Vagina (tissue), 2 donors: ENCODE measurements at regions not wholly inside any gene's neighbourhood (a gene's known extent, or its start where the extent isn't known, plus 50 kb on each side); places are given as distances from the start of the nearest gene placed in this dataset.
A peak's percentile ranks its signal among the peaks of the same experiment; 100 is the strongest.

Experiments used
- DNase-seq, 2 donors: peaks; one replicate each; pipeline ENCODE4 v3.0.0-alpha.2; 2017; ENCODE audit errors: extremely low spot score in 2 of 2
- H3K27ac ChIP-seq: fragments of 200-600 bp; sonication (generic); one replicate; pipeline ENCODE4 v1.5.1; 2019
- H3K27me3 ChIP-seq: fragments of 200-600 bp; sonication (generic); one replicate; pipeline ENCODE4 v1.5.1; 2019
- H3K36me3 ChIP-seq, 2 donors: fragments of 200-600 bp; sonication (generic); one replicate each; pipeline ENCODE4 v1.5.1; 2017 to 2019
- H3K4me1 ChIP-seq: fragments of 200-600 bp; sonication (generic); one replicate; pipeline ENCODE4 v1.5.1; 2019
- H3K4me3 ChIP-seq, 2 donors: fragments of 200-600 bp; sonication (generic); 1 replicate in 1 of 2; 2 replicates in 1 of 2; pipeline ENCODE4 v1.5.1; 2016 to 2019
- H3K9me3 ChIP-seq: fragments of 200-600 bp; sonication (generic); one replicate; pipeline ENCODE4 v1.5.1; 2019
- CTCF ChIP-seq, 3 experiments: fragments of 450-650 bp in 2 of 3; fragments of 200-600 bp in 1 of 3; sonication (generic) in 1 of 3; IDR thresholded peaks; one replicate each; pipeline ENCODE4 v1.5.1; 2017 to 2019; ENCODE audit warnings: antibody characterized with exemption in 3 of 3, mild to moderate bottlenecking in 2 of 3, moderate library complexity in 2 of 3
- POLR2A ChIP-seq, 2 donors: fragments of 450-650 bp; IDR thresholded peaks; one replicate each; pipeline ENCODE4 v1.6.1; 2017; ENCODE audit warnings: antibody characterized with exemption in 2 of 2, mild to moderate bottlenecking in 2 of 2, moderate library complexity in 2 of 2
- POLR2AphosphoS5 ChIP-seq, 2 donors: sonication (generic); formaldehyde crosslinking; IDR thresholded peaks; one replicate each; pipeline ENCODE4 v1.9.0; 2017; ENCODE audit warnings: antibody characterized with exemption in 2 of 2, mild to moderate bottlenecking in 2 of 2, low read depth in 1 of 2; ENCODE audit not compliant: insufficient read depth in 1 of 2
- intact Hi-C: fragments of 100-400 bp; cut with DNase I; formaldehyde crosslinking; loops from one replicate; pipeline ENCODE4 v1.15.1; 2023

- TF ChIP-seq CTCF (IDR thresholded peaks at IDR 0.05) (no peak), POLR2AphosphoS5 (IDR thresholded peaks at IDR 0.05; ENCODE audit: insufficient read depth in 1 of 2, low read depth in 1 of 2) (no peak), POLR2A (IDR thresholded peaks at IDR 0.05) (no peak)
- H3K27me3 ChIP-seq = no peaks in the 10 kb centered on the region
- H3K36me3 ChIP-seq = no peaks in the 10 kb centered on the region
- no peak for DNase-seq
- H3K4me3 ChIP-seq = no peak overlapping the region
- H3K4me1 ChIP-seq = peaks cover 27% of the 10 kb centered on the region
- intact Hi-C loops = no loop called here
- H3K9me3 ChIP-seq = no peaks in the 10 kb centered on the region
- no peak overlapping the region for H3K27ac ChIP-seq
Measured at GRCh38 chr5:68445257-68446069, 229.9 kb downstream of the PIK3R1 start.

DNA sequence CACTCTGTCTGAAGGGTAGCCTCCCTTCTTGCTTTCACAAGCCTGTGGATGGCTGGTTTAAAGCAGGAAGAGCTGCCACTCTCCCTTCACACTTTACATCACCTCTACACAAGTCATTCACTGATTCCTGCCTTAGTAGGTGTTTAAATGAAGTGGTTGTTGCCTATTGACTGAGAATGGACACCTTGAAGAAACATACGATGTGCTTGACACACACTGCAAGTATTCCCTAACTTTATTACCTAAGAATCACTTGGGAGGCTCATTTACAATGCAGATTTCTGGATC lies 230.5 kb downstream of the PIK3R1 start:
- no peak for DNase-seq
- intact Hi-C loops = no loop called here
- Histone ChIP-seq H3K27me3 (no peaks in the 10 kb centered on the region), H3K4me1 (peaks cover 27% of the 10 kb centered on the region), H3K36me3 (no peaks in the 10 kb centered on the region), H3K9me3 (no peaks in the 10 kb centered on the region), H3K4me3 (no peak overlapping the region), H3K27ac (no peak overlapping the region)
- no peak for TF ChIP-seq CTCF (IDR thresholded peaks at IDR 0.05)
- no peak for TF ChIP-seq POLR2AphosphoS5 (IDR thresholded peaks at IDR 0.05; ENCODE audit: insufficient read depth in 1 of 2, low read depth in 1 of 2)
- TF ChIP-seq POLR2A (IDR thresholded peaks at IDR 0.05) = no peak

- Histone ChIP-seq H3K9me3 (no peaks in the 10 kb centered on the region), H3K4me3 (no peak overlapping the region), H3K4me1 (peaks cover 22% of the 10 kb centered on the region), H3K27ac (no peak overlapping the region), H3K27me3 (no peaks in the 10 kb centered on the region), H3K36me3 (no peaks in the 10 kb centered on the region)
- DNase-seq = no peak
- TF ChIP-seq CTCF (IDR thresholded peaks at IDR 0.05) (no peak), POLR2A (IDR thresholded peaks at IDR 0.05) (no peak), POLR2AphosphoS5 (IDR thresholded peaks at IDR 0.05; ENCODE audit: insufficient read depth in 1 of 2, low read depth in 1 of 2) (no peak)
- intact Hi-C loops = no loop called here
Measured at GRCh38 chr5:68446487-68446894, 230.9 kb downstream of the PIK3R1 start.

DNA sequence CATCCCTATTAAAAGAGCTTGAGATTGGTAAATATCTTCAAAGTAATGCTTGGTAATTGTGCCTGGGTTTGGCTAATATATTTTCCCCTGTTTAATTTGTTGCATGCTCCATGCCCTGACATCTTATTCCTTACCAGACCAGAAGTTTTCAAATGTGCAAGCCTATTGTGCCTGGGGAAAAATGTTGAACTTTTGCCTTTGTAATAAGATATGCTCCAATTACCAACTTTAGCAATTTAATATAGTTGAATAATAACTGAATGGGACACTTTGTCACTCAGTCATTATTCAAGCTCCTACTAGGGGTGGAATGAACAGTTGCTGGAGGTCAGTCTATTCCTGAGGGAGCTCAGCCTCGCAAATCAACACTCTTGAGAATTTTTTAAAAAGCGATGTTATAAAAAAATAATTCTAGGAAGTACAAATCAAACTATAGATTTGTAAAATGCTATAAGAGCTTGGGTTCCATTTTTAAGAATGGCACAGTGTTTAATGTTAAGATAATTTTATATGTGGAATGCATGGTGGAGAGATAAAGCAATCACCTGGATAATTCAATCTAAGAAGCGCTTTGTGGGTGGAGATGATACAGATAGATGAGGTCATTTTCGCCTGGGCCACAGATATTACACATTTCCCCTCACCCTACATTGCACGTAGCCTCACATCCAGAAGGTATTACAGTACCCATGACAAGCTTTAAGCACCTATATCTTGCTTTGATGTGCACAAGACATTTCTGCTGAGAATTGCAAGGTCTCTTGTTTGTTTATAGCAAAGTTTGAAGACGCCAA lies 231.8 kb downstream of the PIK3R1 start:
- Histone ChIP-seq H3K4me3 (no peak overlapping the region), H3K4me1 (peaks cover 29% of the 10 kb centered on the region)
- TF ChIP-seq POLR2A (IDR thresholded peaks at IDR 0.05) (no peak), POLR2AphosphoS5 (IDR thresholded peaks at IDR 0.05; ENCODE audit: insufficient read depth in 1 of 2, low read depth in 1 of 2) (no peak), CTCF (IDR thresholded peaks at IDR 0.05) (no peak)

GRCh38 chr5:68449380-68449779 lies 233.8 kb downstream of the PIK3R1 start:
- no peak for DNase-seq
- Histone ChIP-seq H3K27ac (peak overlapping the region; percentile 21), H3K4me1 (peaks cover 29% of the 10 kb centered on the region), H3K36me3 (no peaks in the 10 kb centered on the region), H3K4me3 (no peak overlapping the region), H3K27me3 (no peaks in the 10 kb centered on the region), H3K9me3 (no peaks in the 10 kb centered on the region)
- intact Hi-C loops = no loop called here
- TF ChIP-seq CTCF (IDR thresholded peaks at IDR 0.05) (no peak), POLR2A (IDR thresholded peaks at IDR 0.05) (no peak), POLR2AphosphoS5 (IDR thresholded peaks at IDR 0.05; ENCODE audit: insufficient read depth in 1 of 2, low read depth in 1 of 2) (no peak)

More for the DNA sequence above, 231.8 kb downstream of the PIK3R1 start:
- no peaks in the 10 kb centered on the region for H3K9me3 ChIP-seq
- peak in 1 of 2 donors; percentile 16 for DNase-seq
- H3K27me3 ChIP-seq = no peaks in the 10 kb centered on the region
- H3K36me3 ChIP-seq = no peaks in the 10 kb centered on the region
- H3K27ac ChIP-seq = no peak overlapping the region
- intact Hi-C loops = no loop called here
